Natural killer cell (primary cell): ENCODE measurements at regions not wholly inside any gene's neighbourhood (a gene's known extent, or its start where the extent isn't known, plus 50 kb on each side); places are given as distances from the start of the nearest gene placed in this dataset.

Experiments used
- ATAC-seq, 3 donors: fragments of 150-1000 bp in 2 of 3; fragments of 200-7000 bp in 1 of 3; cut with Tn5 transposase; 1 replicate in 1 of 3; 2 replicates in 2 of 3; pipeline ENCODE4 v1.10.0; 2021; ENCODE audit warnings: mild to moderate bottlenecking in 2 of 3, moderate library complexity in 2 of 3
- DNase-seq, 2 donors: peaks; one replicate each; pipeline versions ENCODE4 v3.0.0 to v3.0.0-alpha.2; 2013 to 2021; ENCODE audit warnings: mixed read lengths in 1 of 2
- H3K27ac ChIP-seq: one replicate; pipeline ENCODE4 v1.5.1; 2013; ENCODE audit warnings: mild to moderate bottlenecking, low read length
- H3K27me3 ChIP-seq: one replicate; pipeline ENCODE4 v1.6.1; 2013; ENCODE audit warnings: low read length; ENCODE audit not compliant: control insufficient read depth, insufficient read depth
- H3K36me3 ChIP-seq: one replicate; pipeline ENCODE4 v1.6.1; 2013; ENCODE audit warnings: low read length; ENCODE audit not compliant: control insufficient read depth, insufficient read depth
- H3K4me1 ChIP-seq: one replicate; pipeline ENCODE4 v1.6.1; 2013; ENCODE audit warnings: low read length; ENCODE audit not compliant: control insufficient read depth, insufficient read depth
- H3K4me3 ChIP-seq: one replicate; pipeline ENCODE4 v1.5.1; 2013; ENCODE audit warnings: low read length
- H3K9me3 ChIP-seq: one replicate; pipeline ENCODE4 v1.6.1; 2013; ENCODE audit warnings: low read length; ENCODE audit not compliant: control insufficient read depth, insufficient read depth
- H3K27ac Mint-ChIP-seq, 2 donors: one replicate each; pipeline ENCODE4 v1.8.0; 2022; ENCODE audit warnings: mild to moderate bottlenecking in 2 of 2, mixed read lengths in 2 of 2, moderate library complexity in 1 of 2
- H3K27me3 Mint-ChIP-seq, 2 donors: one replicate each; pipeline ENCODE4 v1.8.0; 2022; ENCODE audit warnings: low read depth in 2 of 2, mixed read lengths in 2 of 2
- H3K36me3 Mint-ChIP-seq: one replicate; pipeline ENCODE4 v1.8.0; 2022; ENCODE audit warnings: mixed read lengths
- H3K4me1 Mint-ChIP-seq, 2 donors: one replicate each; pipeline ENCODE4 v1.8.0; 2022; ENCODE audit warnings: mixed read lengths in 2 of 2
- H3K4me3 Mint-ChIP-seq: one replicate; pipeline ENCODE4 v1.8.0; 2022; ENCODE audit warnings: mild to moderate bottlenecking, moderate library complexity, mixed read lengths
- H3K9me3 Mint-ChIP-seq, 2 donors: one replicate each; pipeline ENCODE4 v1.8.0; 2022; ENCODE audit warnings: mixed read lengths in 2 of 2
- WGBS: methylation state at CpG from one replicate; pipeline ENCODE4 v1.1.7; 2013; ENCODE audit warnings: missing lambda C conversion rate; ENCODE audit not compliant: insufficient coverage; 5-methylcytosine and 5-hydroxymethylcytosine counted together
- intact Hi-C: fragments of 100-400 bp; cut with micrococcal nuclease; formaldehyde crosslinking; loops from one replicate; pipeline ENCODE4 v1.14.2; 2022
- TF ChIP-seq, protein P1 (sequence below): fragments of 200-600 bp; IDR thresholded peaks from one replicate; pipeline ENCODE4 v1.8.0; 2022; ENCODE audit warnings: antibody characterized with exemption

DNA sequence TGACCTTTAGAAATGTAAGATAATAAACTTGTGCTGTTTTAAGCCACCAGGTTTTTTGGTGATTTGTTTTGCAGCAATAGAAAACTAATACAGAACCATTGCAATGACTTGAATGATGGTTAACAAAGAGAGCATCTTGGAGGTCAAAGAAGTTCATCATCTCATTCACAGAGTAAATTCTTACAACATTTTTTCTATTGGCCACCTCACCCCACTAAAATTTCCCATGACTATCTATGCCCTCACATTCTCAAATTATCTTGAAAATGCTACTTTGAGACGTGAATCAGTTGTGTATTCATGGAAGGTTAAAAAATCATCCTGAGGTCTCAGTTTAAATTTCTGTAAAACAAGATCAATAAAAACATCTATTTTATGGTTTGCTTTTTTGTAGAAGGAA lies 754.2 kb downstream of the SORCS1 start:
- Histone ChIP-seq H3K36me3 (no peaks in the 10 kb centered on the region), H3K4me1 (no peaks in the 10 kb centered on the region), H3K4me3 (no peak overlapping the region), H3K27me3 (no peaks in the 10 kb centered on the region), H3K9me3 (peaks cover 7% of the 10 kb centered on the region), H3K27ac (no peak overlapping the region)
- no peak for DNase-seq
- Mint-ChIP-seq H3K4me1 (no peaks in the 10 kb centered on the region), H3K9me3 (peaks cover 0 to 2% of the 10 kb centered on the region in 2 donors), H3K36me3 (peaks cover 2% of the 10 kb centered on the region), H3K27ac (no peak overlapping the region), H3K4me3 (no peak overlapping the region), H3K27me3 (no peaks in the 10 kb centered on the region)
- intact Hi-C loops = no loop called here
- TF ChIP-seq, protein P1, sequence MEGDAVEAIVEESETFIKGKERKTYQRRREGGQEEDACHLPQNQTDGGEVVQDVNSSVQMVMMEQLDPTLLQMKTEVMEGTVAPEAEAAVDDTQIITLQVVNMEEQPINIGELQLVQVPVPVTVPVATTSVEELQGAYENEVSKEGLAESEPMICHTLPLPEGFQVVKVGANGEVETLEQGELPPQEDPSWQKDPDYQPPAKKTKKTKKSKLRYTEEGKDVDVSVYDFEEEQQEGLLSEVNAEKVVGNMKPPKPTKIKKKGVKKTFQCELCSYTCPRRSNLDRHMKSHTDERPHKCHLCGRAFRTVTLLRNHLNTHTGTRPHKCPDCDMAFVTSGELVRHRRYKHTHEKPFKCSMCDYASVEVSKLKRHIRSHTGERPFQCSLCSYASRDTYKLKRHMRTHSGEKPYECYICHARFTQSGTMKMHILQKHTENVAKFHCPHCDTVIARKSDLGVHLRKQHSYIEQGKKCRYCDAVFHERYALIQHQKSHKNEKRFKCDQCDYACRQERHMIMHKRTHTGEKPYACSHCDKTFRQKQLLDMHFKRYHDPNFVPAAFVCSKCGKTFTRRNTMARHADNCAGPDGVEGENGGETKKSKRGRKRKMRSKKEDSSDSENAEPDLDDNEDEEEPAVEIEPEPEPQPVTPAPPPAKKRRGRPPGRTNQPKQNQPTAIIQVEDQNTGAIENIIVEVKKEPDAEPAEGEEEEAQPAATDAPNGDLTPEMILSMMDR = no peak
- ATAC-seq = no peak
- no CpG with 5 or more reads among the region's 1 CpG for WGBS

DNA sequence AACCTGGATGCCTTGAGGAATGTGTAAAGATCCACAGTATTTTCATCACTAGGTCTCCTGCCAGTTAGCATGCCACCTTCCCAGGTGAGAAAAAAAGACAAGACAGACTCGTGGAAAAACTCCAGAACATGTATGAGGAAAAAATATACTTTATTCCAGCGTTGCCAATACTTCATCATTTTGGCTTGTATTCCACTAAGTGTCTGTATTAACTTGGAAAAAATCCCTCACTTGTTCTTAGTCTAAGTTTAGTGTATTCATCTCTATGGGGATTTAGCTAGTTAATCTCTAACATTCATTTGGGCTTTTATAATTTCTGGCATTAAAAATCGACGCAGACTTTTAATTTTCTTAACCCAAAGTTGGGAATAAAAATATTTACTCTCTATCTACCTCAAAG lies 759.4 kb downstream of the SORCS1 start:
- no peaks in the 10 kb centered on the region for H3K27me3 Mint-ChIP-seq
- intact Hi-C loops = no loop called here
- Histone ChIP-seq H3K9me3 (no peaks in the 10 kb centered on the region), H3K27ac (no peak overlapping the region), H3K36me3 (no peaks in the 10 kb centered on the region), H3K27me3 (no peaks in the 10 kb centered on the region), H3K4me3 (no peak overlapping the region), H3K4me1 (no peaks in the 10 kb centered on the region)
- ATAC-seq (no peak), DNase-seq (no peak)
- no peak overlapping the region for H3K27ac Mint-ChIP-seq
- no peak overlapping the region for H3K4me3 Mint-ChIP-seq
- no peaks in the 10 kb centered on the region for H3K9me3 Mint-ChIP-seq
- TF ChIP-seq, protein P1 = no peak
- H3K4me1 Mint-ChIP-seq = no peaks in the 10 kb centered on the region
- WGBS = 63% methylated on average over 1 of the region's 4 CpGs
- no peaks in the 10 kb centered on the region for H3K36me3 Mint-ChIP-seq

DNA sequence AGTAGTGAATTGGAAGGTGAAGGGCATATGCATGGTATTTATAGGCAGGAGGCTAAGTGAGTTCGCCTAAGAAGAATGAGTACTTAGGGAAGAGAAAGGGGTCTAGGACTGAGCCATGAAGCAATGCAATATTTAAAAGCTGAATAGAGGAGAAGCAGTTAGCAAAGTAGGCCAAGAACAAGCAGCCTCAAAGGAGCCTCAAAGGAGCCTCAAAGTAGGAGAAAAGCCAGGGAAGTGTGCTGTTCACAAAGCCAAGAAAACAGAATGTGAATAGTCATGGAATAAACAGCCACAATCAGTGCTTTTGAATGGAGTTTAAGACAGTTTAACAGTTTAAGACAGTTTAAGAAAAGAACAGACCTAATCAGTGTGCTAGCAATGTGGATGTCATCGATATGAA lies 762.0 kb downstream of the SORCS1 start:
- Histone ChIP-seq H3K4me3 (no peak overlapping the region), H3K9me3 (no peaks in the 10 kb centered on the region), H3K27ac (no peak overlapping the region), H3K36me3 (no peaks in the 10 kb centered on the region), H3K27me3 (no peaks in the 10 kb centered on the region), H3K4me1 (no peaks in the 10 kb centered on the region)
- no peak for DNase-seq
- H3K4me3 Mint-ChIP-seq = no peak overlapping the region
- peaks cover 2 to 4% of the 10 kb centered on the region in 2 donors for H3K9me3 Mint-ChIP-seq
- no peaks in the 10 kb centered on the region for H3K36me3 Mint-ChIP-seq
- no peak overlapping the region for H3K27ac Mint-ChIP-seq
- H3K27me3 Mint-ChIP-seq = no peaks in the 10 kb centered on the region
- TF ChIP-seq, protein P1 = no peak
- H3K4me1 Mint-ChIP-seq = no peaks in the 10 kb centered on the region
- no peak for ATAC-seq
- WGBS = 79% methylated on average over 2 of the region's 2 CpGs
- intact Hi-C loops = no loop called here

DNA sequence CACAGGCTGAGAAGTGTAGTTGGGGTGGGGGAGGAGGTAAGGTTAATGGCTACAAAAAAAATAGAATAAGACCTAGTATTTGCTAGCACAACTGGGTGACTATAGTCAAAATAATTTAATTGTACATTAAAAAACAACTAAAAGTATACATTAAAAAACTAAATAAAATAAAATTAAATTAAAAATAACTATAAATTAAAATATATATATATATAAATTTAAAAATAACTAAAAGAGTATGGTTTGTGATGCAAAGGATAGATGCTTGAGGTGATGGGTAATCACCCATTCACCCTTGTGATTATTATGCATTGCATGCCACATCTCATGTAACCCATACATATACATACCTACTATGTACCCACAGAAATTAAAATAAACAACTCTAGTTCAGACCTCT lies 762.5 kb downstream of the SORCS1 start:
- Mint-ChIP-seq H3K36me3 (no peaks in the 10 kb centered on the region), H3K4me1 (no peaks in the 10 kb centered on the region), H3K4me3 (no peak overlapping the region), H3K27me3 (no peaks in the 10 kb centered on the region), H3K9me3 (peaks cover 2 to 4% of the 10 kb centered on the region in 2 donors), H3K27ac (no peak overlapping the region)
- ATAC-seq = no peak
- H3K4me3 ChIP-seq = no peak overlapping the region
- intact Hi-C loops = no loop called here
- H3K27ac ChIP-seq = no peak overlapping the region
- no peaks in the 10 kb centered on the region for H3K36me3 ChIP-seq
- no peaks in the 10 kb centered on the region for H3K27me3 ChIP-seq
- no peak for DNase-seq
- H3K4me1 ChIP-seq = no peaks in the 10 kb centered on the region
- TF ChIP-seq, protein P1 = no peak
- no peaks in the 10 kb centered on the region for H3K9me3 ChIP-seq
